ENCODE measurements at regions not wholly inside any gene's neighbourhood (a gene's known extent, or its start where the extent isn't known, plus 50 kb on each side); places are given as distances from the start of the nearest gene placed in this dataset.

- no peak for TF ChIP-seq CTCF (tag by site-specific recombination; IDR thresholded peaks at IDR 0.05)
- TF ChIP-seq ZNF121 (tag by site-specific recombination; IDR thresholded peaks at IDR 0.05): no peak
- TF ChIP-seq ZNF518A (tag by site-specific recombination; conservative IDR thresholded peaks at IDR 0.05; ENCODE audit: low read depth): no peak
- no peak for TF ChIP-seq SP2 (tag by site-specific recombination; IDR thresholded peaks at IDR 0.05)
- no peak for TF ChIP-seq KLF7 (tag by site-specific recombination; IDR thresholded peaks at IDR 0.05; ENCODE audit: borderline replicate concordance)
- TF ChIP-seq BCL11A (tag by site-specific recombination; IDR thresholded peaks at IDR 0.05; ENCODE audit: low read depth): no peak
- TF ChIP-seq ZBTB10 (tag by site-specific recombination; IDR thresholded peaks at IDR 0.05): no peak
- no peak for TF ChIP-seq REST (tag by site-specific recombination; IDR thresholded peaks at IDR 0.05)
These were observed 77.4 kb upstream of the NSMCE3 start for GRCh38 chr15:29346998-29347397.
